PC-3 (cell line): ENCODE measurements at regions not wholly inside any gene's neighbourhood (a gene's known extent, or its start where the extent isn't known, plus 50 kb on each side); places are given as distances from the start of the nearest gene placed in this dataset.

Source experiments
- ATAC-seq: fragments of 200-7000 bp; cut with Tn5 transposase; 2 replicates; pipeline ENCODE4 v1.9.1; 2020; ENCODE audit warnings: mild to moderate bottlenecking, moderate library complexity
- BruUV-seq: library from RNA; stranded (reverse); fragments of 400-500 nt; replicated peaks from 2 replicates; lab custom pipeline; 2021; lab: Mats Ljungman, UMichigan
- CTCF ChIA-PET: fragments of 300-600 bp; sonication (Branson Sonifier 250); formaldehyde crosslinking; loops from one replicate; lab custom pipeline; 2022; ENCODE audit warnings: antibody characterized with exemption; lab: Charles Lee
- POLR2A ChIA-PET: fragments of 300-600 bp; sonication (Branson Sonifier 250); formaldehyde crosslinking; loops from one replicate; lab custom pipeline; 2022; ENCODE audit warnings: antibody characterized with exemption; ENCODE audit not compliant: unreplicated experiment; lab: Charles Lee
- DNase-seq: peaks from one replicate; pipeline ENCODE4 v3.0.0-alpha.2; 2015
- H2AFZ ChIP-seq: fragments of 300-600 bp; sonication (generic); 2 replicates; pipeline ENCODE4 v1.6.0; 2016; ENCODE audit warnings: antibody characterized with exemption, low read length
- H3F3A ChIP-seq: fragments of 300-600 bp; sonication (generic); one replicate; pipeline ENCODE4 v1.6.0; 2017; ENCODE audit warnings: antibody characterized with exemption, low read length, control low read depth, mild to moderate bottlenecking; ENCODE audit not compliant: unreplicated experiment
- H3K27ac ChIP-seq: fragments of 300-600 bp; sonication (generic); 2 replicates; pipeline ENCODE4 v1.5.1; 2016; ENCODE audit warnings: mild to moderate bottlenecking, low read length
- H3K27me3 ChIP-seq: fragments of 300-600 bp; sonication (generic); 2 replicates; pipeline ENCODE4 v1.6.1; 2016; ENCODE audit warnings: low read length, mixed read lengths
- H3K36me3 ChIP-seq: fragments of 300-600 bp; sonication (generic); 2 replicates; pipeline ENCODE4 v1.6.1; 2016; ENCODE audit warnings: low read depth, mixed run types, low read length, mixed read lengths
- H3K4me1 ChIP-seq: fragments of 300-600 bp; sonication (generic); 2 replicates; pipeline ENCODE4 v1.5.1; 2016; ENCODE audit warnings: low read length; ENCODE audit not compliant: insufficient read depth
- H3K4me2 ChIP-seq: fragments of 300-600 bp; sonication (generic); 2 replicates; pipeline ENCODE4 v1.6.0; 2016; ENCODE audit warnings: low read length
- H3K4me3 ChIP-seq: fragments of 300-600 bp; sonication (generic); 2 replicates; pipeline ENCODE4 v1.5.1; 2016; ENCODE audit warnings: mild to moderate bottlenecking, low read length, mixed read lengths
- H3K79me2 ChIP-seq: fragments of 300-600 bp; sonication (generic); 2 replicates; pipeline ENCODE4 v1.6.1; 2017; ENCODE audit warnings: low read length, mixed read lengths
- H3K9ac ChIP-seq: fragments of 300-600 bp; sonication (generic); 2 replicates; pipeline ENCODE4 v1.6.0; 2016; ENCODE audit warnings: mild to moderate bottlenecking, low read length
- H3K9me2 ChIP-seq: fragments of 300-600 bp; sonication (generic); replicated peaks from 2 replicates; pipeline ENCODE4 v1.6.1; 2016; ENCODE audit warnings: mixed run types, low read length, mixed read lengths
- H3K9me3 ChIP-seq: fragments of 300-600 bp; sonication (generic); 2 replicates; pipeline ENCODE4 v1.6.1; 2016; ENCODE audit warnings: low read length, mixed read lengths
- H4K20me1 ChIP-seq: fragments of 300-600 bp; sonication (generic); 2 replicates; pipeline ENCODE4 v1.6.1; 2016; ENCODE audit warnings: low read length, mixed read lengths
- CTCF ChIP-seq: fragments of 300-600 bp; sonication (generic); conservative IDR thresholded peaks from 2 replicates; pipeline ENCODE4 v1.5.1; 2017; ENCODE audit warnings: antibody characterized with exemption, low read depth, mild to moderate bottlenecking, low read length
- EZH2 ChIP-seq: fragments of 300-600 bp; sonication (generic); IDR thresholded peaks from one replicate; pipeline ENCODE4 v1.6.1; 2017; ENCODE audit warnings: antibody characterized with exemption, mild to moderate bottlenecking, low read length; ENCODE audit not compliant: unreplicated experiment
- EZH2phosphoT487 ChIP-seq: fragments of 300-600 bp; sonication (generic); IDR thresholded peaks from 2 replicates; pipeline ENCODE4 v1.6.1; 2018; ENCODE audit warnings: mild to moderate bottlenecking, antibody characterized with exemption, low read length, borderline replicate concordance
- intact Hi-C: fragments of 100-400 bp; cut with micrococcal nuclease; formaldehyde crosslinking; loops from 2 replicates; pipeline ENCODE4 v1.9.0; 2023

- Histone ChIP-seq H3K9me3 (no peaks in the 10 kb centered on the region), H3F3A (no peaks in the 10 kb centered on the region), H3K9me2 (no peaks in the 10 kb centered on the region), H3K27ac (no peak overlapping the region), H3K79me2 (no peaks in the 10 kb centered on the region), H3K4me1 (no peaks in the 10 kb centered on the region), H2AFZ (no peak overlapping the region), H4K20me1 (no peaks in the 10 kb centered on the region), H3K4me2 (no peak overlapping the region), H3K9ac (no peak overlapping the region), H3K27me3 (peaks cover 74% of the 10 kb centered on the region), H3K36me3 (no peaks in the 10 kb centered on the region), H3K4me3 (no peak overlapping the region)
- intact Hi-C loops = loop anchor here (1.0 kb wide), 2 partner anchors 48 to 129 kb away; no protein-coding TSS in a partner anchor
- ChIA-PET CTCF (interaction anchor here (0.6 to 1.6 kb wide), 14 partner anchors 10 to 797 kb away, joined by 3 to 31 read pairs (median 4); no protein-coding TSS in a partner anchor), POLR2A (no interaction called here)
- TF ChIP-seq CTCF = no peak
- TF ChIP-seq EZH2phosphoT487 = no peak
- no TSS peak for BruUV-seq
- no peak for DNase-seq
- ATAC-seq = no peak
These were observed 72.1 kb downstream of the S1PR1 start for GRCh38 chr1:101308935-101309333.

- Histone ChIP-seq H3K79me2 (no peaks in the 10 kb centered on the region), H3K9me3 (no peaks in the 10 kb centered on the region), H3K27ac (no peak overlapping the region), H2AFZ (no peak overlapping the region), H3K4me2 (no peak overlapping the region), H3K27me3 (peaks cover 78% of the 10 kb centered on the region), H3K9ac (no peak overlapping the region), H3K9me2 (no peaks in the 10 kb centered on the region), H3K4me1 (no peaks in the 10 kb centered on the region), H3K4me3 (no peak overlapping the region), H3F3A (no peaks in the 10 kb centered on the region), H4K20me1 (no peaks in the 10 kb centered on the region), H3K36me3 (no peaks in the 10 kb centered on the region)
- POLR2A ChIA-PET = no interaction called here
- CTCF ChIA-PET = interaction anchor here (0.6 to 1.6 kb wide), 14 partner anchors 11 to 797 kb away, joined by 3 to 31 read pairs (median 4); no protein-coding TSS in a partner anchor
- intact Hi-C loops = loop anchor here (1.0 kb wide), 2 partner anchors 48 to 129 kb away; no protein-coding TSS in a partner anchor
- DNase-seq = peak; percentile 57
- TF ChIP-seq EZH2phosphoT487 (no peak), CTCF (peak; percentile 87), EZH2 (no peak)
- BruUV-seq = no TSS peak
- ATAC-seq = peak; percentile 67
These were observed 72.8 kb downstream of the S1PR1 start for GRCh38 chr1:101309334-101310311.
